ENCODE measurements at regions not wholly inside any gene's neighbourhood (a gene's known extent, or its start where the extent isn't known, plus 50 kb on each side); places are given as distances from the start of the nearest gene placed in this dataset.
"Not testable (repeated sequence)": the region's sequence is repeated elsewhere in the genome, so short reads cannot be mapped to it uniquely, and the experiment has no call there.

GRCh38 chr1:194080826-194081225 lies 894.4 kb upstream of the B3GALT2 start:
- DNase-seq = no peak

GRCh38 chr1:194078765-194079164 lies 892.4 kb upstream of the B3GALT2 start:
- DNase-seq = no peak

GRCh38 chr1:194076646-194077045 lies 890.2 kb upstream of the B3GALT2 start:
- DNase-seq = no peak

- DNase-seq = no peak
Measured at GRCh38 chr1:194073833-194074232, 887.4 kb upstream of the B3GALT2 start.

- no peak for DNase-seq
Measured at GRCh38 chr1:194071205-194071604, 884.8 kb upstream of the B3GALT2 start.

- no peak for DNase-seq
Measured at GRCh38 chr1:194069831-194070218, 883.4 kb upstream of the B3GALT2 start.

GRCh38 chr1:194069168-194069830 lies 882.9 kb upstream of the B3GALT2 start:
- no peak for DNase-seq

- DNase-seq = no peak
Measured at GRCh38 chr1:194068446-194069167, 882.2 kb upstream of the B3GALT2 start.

GRCh38 chr1:194067772-194068171 lies 881.4 kb upstream of the B3GALT2 start:
- DNase-seq = no peak

GRCh38 chr1:194062962-194063361 lies 876.5 kb upstream of the B3GALT2 start:
- DNase-seq = no peak

- no peak for DNase-seq
Measured at GRCh38 chr1:194062526-194062925, 876.1 kb upstream of the B3GALT2 start.

GRCh38 chr1:194060481-194060880 lies 874.1 kb upstream of the B3GALT2 start:
- no peak for DNase-seq

GRCh38 chr1:194058268-194058667 lies 871.9 kb upstream of the B3GALT2 start:
- not testable (repeated sequence) for DNase-seq

GRCh38 chr1:194056169-194056568 lies 869.8 kb upstream of the B3GALT2 start:
- no peak for DNase-seq

GRCh38 chr1:194055536-194055935 lies 869.1 kb upstream of the B3GALT2 start:
- DNase-seq = no peak

GRCh38 chr1:194052514-194053338 lies 866.3 kb upstream of the B3GALT2 start:
- DNase-seq = no peak

- no peak for DNase-seq
Measured at GRCh38 chr1:194047921-194048320, 861.5 kb upstream of the B3GALT2 start.

- DNase-seq = no peak
Measured at GRCh38 chr1:194047206-194047605, 860.8 kb upstream of the B3GALT2 start.

- no peak for DNase-seq
Measured at GRCh38 chr1:194045416-194045815, 859.0 kb upstream of the B3GALT2 start.

- DNase-seq = no peak
Measured at GRCh38 chr1:194044892-194045291, 858.5 kb upstream of the B3GALT2 start.

- no peak for DNase-seq
Measured at GRCh38 chr1:194043984-194044755, 857.8 kb upstream of the B3GALT2 start.

- DNase-seq = no peak
Measured at GRCh38 chr1:194042736-194043135, 856.3 kb upstream of the B3GALT2 start.

GRCh38 chr1:194040496-194040895 lies 854.1 kb upstream of the B3GALT2 start:
- DNase-seq = no peak
